CD14-positive monocyte (primary cell): ENCODE measurements at regions not wholly inside any gene's neighbourhood (a gene's known extent, or its start where the extent isn't known, plus 50 kb on each side); places are given as distances from the start of the nearest gene placed in this dataset.

Experiments used
- DNase-seq, 3 donors: peaks; one replicate each; pipeline ENCODE4 v3.0.0-alpha.2; 2011 to 2022
- H2AFZ ChIP-seq: 2 replicates; pipeline ENCODE4 v1.6.0; 2012; ENCODE audit warnings: mild to moderate bottlenecking, low read depth, low read length, inconsistent platforms; ENCODE audit not compliant: insufficient read depth, poor library complexity, severe bottlenecking
- H3K27ac ChIP-seq, 2 donors: 1 replicate in 1 of 2; 2 replicates in 1 of 2; pipeline ENCODE4 v1.5.1; 2012 to 2013; ENCODE audit warnings: low read length in 2 of 2, control low read depth in 1 of 2, inconsistent platforms in 1 of 2, low read depth in 1 of 2, mild to moderate bottlenecking in 1 of 2
- H3K27me3 ChIP-seq, 2 donors: one replicate each; pipeline versions ENCODE4 v1.6.0 to v1.6.1; 2011 to 2013; ENCODE audit warnings: low read length in 2 of 2; ENCODE audit not compliant: control insufficient read depth in 2 of 2, insufficient read depth in 2 of 2
- H3K36me3 ChIP-seq, 2 donors: replicated peaks in 1 of 2; 1 replicate in 1 of 2; 2 replicates in 1 of 2; pipeline versions ENCODE4 v1.5.1 to v1.6.1; 2012 to 2013; ENCODE audit warnings: low read length in 2 of 2, control low read depth in 1 of 2, inconsistent platforms in 1 of 2, mild to moderate bottlenecking in 1 of 2; ENCODE audit not compliant: insufficient read depth in 2 of 2, control insufficient read depth in 1 of 2
- H3K4me1 ChIP-seq, 2 donors: 1 replicate in 1 of 2; 2 replicates in 1 of 2; pipeline versions ENCODE4 v1.5.1 to v1.6.1; 2012 to 2013; ENCODE audit warnings: low read length in 2 of 2, control low read depth in 1 of 2, inconsistent platforms in 1 of 2, mild to moderate bottlenecking in 1 of 2, moderate library complexity in 1 of 2; ENCODE audit not compliant: insufficient read depth in 2 of 2, control insufficient read depth in 1 of 2
- H3K4me2 ChIP-seq: replicated peaks from 2 replicates; pipeline ENCODE3; 2012; ENCODE audit warnings: low read length, moderate library complexity, mild to moderate bottlenecking; ENCODE audit not compliant: poor library complexity, severe bottlenecking; ENCODE audit errors: extremely low read depth
- H3K4me3 ChIP-seq, 3 experiments: fragments of 200-600 bp in 1 of 3; sonication (generic) in 1 of 3; replicated peaks in 1 of 3; 1 replicate in 2 of 3; 2 replicates in 1 of 3; pipeline ENCODE4 v1.5.1; 2011 to 2013; ENCODE audit warnings: low read length in 3 of 3, mild to moderate bottlenecking in 3 of 3, control low read depth in 2 of 3, low read depth in 2 of 3, inconsistent platforms in 1 of 3, moderate library complexity in 1 of 3
- H3K79me2 ChIP-seq: 2 replicates; pipeline ENCODE4 v1.6.0; 2012; ENCODE audit warnings: mild to moderate bottlenecking, control low read depth, inconsistent platforms, low read length, moderate library complexity; ENCODE audit not compliant: insufficient read depth
- H3K9ac ChIP-seq: 2 replicates; pipeline ENCODE4 v1.6.0; 2017; ENCODE audit warnings: low read length, mild to moderate bottlenecking; ENCODE audit not compliant: insufficient read depth, poor library complexity, severe bottlenecking
- H3K9me3 ChIP-seq, 2 donors: replicated peaks in 1 of 2; 1 replicate in 1 of 2; 2 replicates in 1 of 2; pipeline versions ENCODE4 v1.5.1 to v1.6.1; 2012 to 2013; ENCODE audit warnings: low read length in 2 of 2, control low read depth in 1 of 2; ENCODE audit not compliant: control insufficient read depth in 1 of 2, insufficient read depth in 1 of 2
- H4K20me1 ChIP-seq: 2 replicates; pipeline ENCODE4 v1.6.0; 2012; ENCODE audit warnings: mild to moderate bottlenecking, low read length, control low read depth, moderate library complexity; ENCODE audit not compliant: insufficient read depth
- H3K27ac Mint-ChIP-seq, 7 donors: one replicate each; pipeline ENCODE4 v1.8.0; 2020; ENCODE audit warnings: mild to moderate bottlenecking in 7 of 7, mixed read lengths in 7 of 7, moderate library complexity in 6 of 7, inconsistent platforms in 2 of 7
- H3K27me3 Mint-ChIP-seq, 3 donors: one replicate each; pipeline ENCODE4 v1.8.0; 2021 to 2022; ENCODE audit warnings: low read depth in 3 of 3, mild to moderate bottlenecking in 3 of 3, mixed read lengths in 3 of 3, moderate library complexity in 3 of 3, inconsistent platforms in 1 of 3
- H3K36me3 Mint-ChIP-seq, 2 donors: one replicate each; pipeline ENCODE4 v1.8.0; 2020; ENCODE audit warnings: mixed read lengths in 2 of 2, inconsistent platforms in 1 of 2, mild to moderate bottlenecking in 1 of 2
- H3K4me1 Mint-ChIP-seq: one replicate; pipeline ENCODE4 v1.8.0; 2020; ENCODE audit warnings: mild to moderate bottlenecking, mixed read lengths
- H3K4me3 Mint-ChIP-seq, 2 donors: one replicate each; pipeline ENCODE4 v1.8.0; 2020; ENCODE audit warnings: mild to moderate bottlenecking in 2 of 2, mixed read lengths in 2 of 2, moderate library complexity in 1 of 2
- H3K9me3 Mint-ChIP-seq, 7 donors: one replicate each; pipeline ENCODE4 v1.8.0; 2020 to 2022; ENCODE audit warnings: mixed read lengths in 7 of 7, mild to moderate bottlenecking in 6 of 7, moderate library complexity in 6 of 7, inconsistent platforms in 2 of 7
- CTCF ChIP-seq: fragments of 200-600 bp; IDR thresholded peaks from one replicate; pipeline ENCODE4 v1.8.0; 2022; ENCODE audit warnings: antibody characterized with exemption, mild to moderate bottlenecking
- WGBS: methylation state at CpG from one replicate; pipeline ENCODE4 v1.1.5; 2013; ENCODE audit warnings: missing lambda C conversion rate; ENCODE audit not compliant: insufficient coverage; 5-methylcytosine and 5-hydroxymethylcytosine counted together
- intact Hi-C, 2 donors: fragments of 100-400 bp; cut with micrococcal nuclease; formaldehyde crosslinking; loops; one replicate each; pipeline versions ENCODE4 v1.15.0 to v1.15.1; 2023

- H3K27ac ChIP-seq: peak overlapping the region; percentile 86 to 90
- Mint-ChIP-seq H3K4me1 (peaks cover 53% of the 10 kb centered on the region), H3K9me3 (peaks cover 0 to 4% (median 2%) of the 10 kb centered on the region in 7 donors), H3K27me3 (peaks cover 0 to 1% (median 0%) of the 10 kb centered on the region in 3 donors), H3K4me3 (no peak overlapping the region), H3K36me3 (no peaks in the 10 kb centered on the region), H3K27ac (peak overlapping the region; percentile 94 to 99 (median 97))
- 100% methylated on average over 1 of the region's 7 CpGs for WGBS
- no peaks in the 10 kb centered on the region for H3K36me3 ChIP-seq
- peak overlapping the region; percentile 1 for H3K9ac ChIP-seq
- peak overlapping the region; percentile 19 for H3K4me2 ChIP-seq
- H3K4me3 ChIP-seq: peak overlapping the region in 1 of 3 experiments; percentile 10
- peaks cover 57 to 64% of the 10 kb centered on the region in 2 donors for H3K4me1 ChIP-seq
- H3K79me2 ChIP-seq: no peaks in the 10 kb centered on the region
- no peaks in the 10 kb centered on the region for H3K9me3 ChIP-seq
- DNase-seq: peak in 2 of 3 donors; percentile 30 to 48
- no peak overlapping the region for H2AFZ ChIP-seq
- intact Hi-C loops: loop anchor here (5.0 kb wide), 2 partner anchors 54 to 59 kb away; partner anchors contain the start of gene AKIRIN2 (in 1 of the 2)
- no peaks in the 10 kb centered on the region for H4K20me1 ChIP-seq
- no peaks in the 10 kb centered on the region for H3K27me3 ChIP-seq
- no peak for TF ChIP-seq CTCF
These were observed 54.0 kb upstream of the AKIRIN2 start for GRCh38 chr6:87755708-87756671.

DNA sequence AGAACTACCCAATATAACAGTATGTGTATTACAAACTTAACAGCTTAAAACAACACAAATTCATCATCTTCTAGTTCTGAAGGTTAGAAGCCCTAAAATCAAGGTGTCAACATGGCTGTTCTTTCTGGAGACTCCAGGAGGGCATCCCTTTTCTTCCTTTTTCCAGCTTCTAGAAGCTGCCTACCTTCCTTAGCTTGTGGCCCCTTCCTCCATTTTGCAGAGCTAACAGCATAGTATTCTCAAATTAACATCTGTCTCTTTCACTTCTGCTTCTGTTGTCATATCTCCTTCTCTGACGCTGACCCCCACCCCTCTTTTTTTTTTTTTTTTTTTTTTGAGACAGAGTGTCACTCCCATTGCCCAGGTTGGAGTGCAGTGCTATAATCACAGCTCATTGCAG, 52.8 kb upstream of the AKIRIN2 start:
- Mint-ChIP-seq H3K4me1 (peaks cover 52% of the 10 kb centered on the region), H3K27me3 (peaks cover 0 to 1% (median 0%) of the 10 kb centered on the region in 3 donors), H3K27ac (peak overlapping the region; percentile 81 to 99 (median 95)), H3K36me3 (no peaks in the 10 kb centered on the region), H3K4me3 (no peak overlapping the region), H3K9me3 (peaks cover 0 to 4% (median 2%) of the 10 kb centered on the region in 7 donors)
- Histone ChIP-seq H3K9ac (no peak overlapping the region), H3K79me2 (no peaks in the 10 kb centered on the region), H3K27ac (peak overlapping the region; percentile 36 to 86), H3K4me3 (peak overlapping the region in 1 of 3 experiments; percentile 10), H3K9me3 (no peaks in the 10 kb centered on the region), H2AFZ (peak overlapping the region; percentile 51), H3K4me2 (no peak overlapping the region), H4K20me1 (no peaks in the 10 kb centered on the region), H3K4me1 (peaks cover 55 to 62% of the 10 kb centered on the region in 2 donors), H3K27me3 (no peaks in the 10 kb centered on the region), H3K36me3 (no peaks in the 10 kb centered on the region)
- intact Hi-C loops: loop anchor here (5.0 kb wide), 2 partner anchors 53 to 58 kb away; partner anchors contain the start of gene AKIRIN2 (in 1 of the 2)
- DNase-seq: peak; percentile 57 to 74 (median 71)
- WGBS: no CpG with 5 or more reads among the region's 1 CpG
- TF ChIP-seq CTCF: no peak
